Skeletal muscle tissue (tissue), 3 donors: ENCODE measurements at regions not wholly inside any gene's neighbourhood (a gene's known extent, or its start where the extent isn't known, plus 50 kb on each side); places are given as distances from the start of the nearest gene placed in this dataset.

Experiments used
- H3K27ac ChIP-seq: one replicate; pipeline ENCODE4 v1.7.0; 2013; ENCODE audit warnings: mild to moderate bottlenecking, low read depth, low read length, inconsistent platforms
- H3K27me3 ChIP-seq, 3 donors: one replicate each; pipeline ENCODE4 v1.7.0; 2013; ENCODE audit warnings: low read length in 3 of 3; ENCODE audit not compliant: control insufficient read depth in 3 of 3, insufficient read depth in 3 of 3
- H3K36me3 ChIP-seq, 3 donors: one replicate each; pipeline ENCODE4 v1.7.0; 2013; ENCODE audit warnings: low read length in 3 of 3; ENCODE audit not compliant: control insufficient read depth in 3 of 3, insufficient read depth in 3 of 3
- H3K4me1 ChIP-seq, 3 donors: one replicate each; pipeline ENCODE4 v1.7.0; 2013; ENCODE audit warnings: low read length in 3 of 3, mild to moderate bottlenecking in 3 of 3; ENCODE audit not compliant: control insufficient read depth in 3 of 3, insufficient read depth in 3 of 3
- H3K4me3 ChIP-seq, 3 donors: one replicate each; pipeline ENCODE4 v1.7.0; 2013; ENCODE audit warnings: low read length in 3 of 3
- H3K9ac ChIP-seq, 3 donors: one replicate each; pipeline ENCODE4 v1.7.0; 2013; ENCODE audit warnings: low read length in 3 of 3, mild to moderate bottlenecking in 3 of 3, moderate library complexity in 2 of 3, low read depth in 1 of 3
- H3K9me3 ChIP-seq, 3 donors: one replicate each; pipeline ENCODE4 v1.7.0; 2013; ENCODE audit warnings: low read length in 3 of 3; ENCODE audit not compliant: control insufficient read depth in 3 of 3
- donor health status: Osteomylitis.

DNA sequence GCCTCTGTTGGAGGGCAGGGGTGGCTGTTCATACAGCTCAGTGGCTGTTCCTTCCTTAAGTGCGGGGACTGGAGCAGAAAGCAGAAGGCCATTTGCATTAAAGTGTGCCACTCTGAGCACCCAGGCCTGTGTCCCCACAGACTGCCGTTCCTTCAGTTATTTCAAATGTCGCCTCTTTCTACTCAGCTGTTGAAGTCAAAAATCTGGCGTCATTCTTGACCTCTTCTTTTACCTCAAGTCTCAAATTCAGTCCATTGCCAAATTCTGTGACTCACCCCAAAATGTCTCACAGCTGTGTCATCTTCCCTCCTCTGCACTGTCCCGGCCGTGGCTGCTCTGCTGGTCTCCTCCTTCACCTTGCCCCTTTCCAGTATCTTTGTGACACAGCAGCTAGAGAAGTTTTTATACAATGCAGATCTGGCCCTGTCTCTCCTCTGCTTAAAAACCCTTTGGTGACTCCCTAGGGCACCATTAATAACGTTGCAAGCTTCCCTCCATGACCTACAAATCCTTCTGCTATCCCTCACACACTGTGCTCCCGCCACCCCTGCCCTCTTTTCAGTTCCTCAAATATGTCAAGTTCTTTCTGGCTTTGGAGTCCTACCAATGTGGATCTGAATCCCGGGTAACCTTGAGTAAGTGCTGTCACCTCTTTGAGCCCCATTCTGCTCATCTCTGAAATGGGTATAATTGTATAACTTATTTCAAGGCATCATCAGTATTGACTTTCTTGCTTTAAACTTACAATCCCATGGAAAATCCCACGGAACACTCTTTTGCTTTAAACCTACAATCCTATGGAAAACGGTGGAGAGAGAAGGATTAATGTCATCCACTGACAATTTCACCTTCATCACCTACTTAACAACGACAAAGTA lies 98.3 kb upstream of the BOD1 start:
- H3K9ac ChIP-seq: no peak overlapping the region
- peaks cover 3 to 6% (median 4%) of the 10 kb centered on the region in 3 donors for H3K4me1 ChIP-seq
- no peaks in the 10 kb centered on the region for H3K36me3 ChIP-seq
- H3K27ac ChIP-seq: no peak overlapping the region
- H3K27me3 ChIP-seq: no peaks in the 10 kb centered on the region
- H3K9me3 ChIP-seq: no peaks in the 10 kb centered on the region
- H3K4me3 ChIP-seq: no peak overlapping the region

DNA sequence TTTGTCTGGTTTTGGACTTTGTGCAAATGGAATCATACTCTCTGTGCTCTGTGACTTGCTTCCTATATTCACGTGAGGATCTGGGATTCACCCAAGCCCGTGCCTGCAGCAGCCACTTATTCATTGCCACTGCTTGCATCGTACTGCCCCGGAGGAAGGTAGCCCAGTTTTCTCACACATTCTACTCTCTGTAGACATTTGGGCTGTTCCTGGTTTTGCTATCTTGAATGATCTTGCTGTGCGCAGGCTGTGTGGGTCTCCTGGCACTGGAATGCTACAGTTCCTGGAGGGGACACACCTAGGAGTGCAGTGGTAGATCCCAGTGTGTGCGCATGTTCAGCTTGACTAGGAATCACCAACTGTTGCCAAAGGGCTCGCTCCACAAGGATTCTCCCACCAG lies 99.2 kb upstream of the BOD1 start:
- Histone ChIP-seq H3K9ac (no peak overlapping the region), H3K4me1 (peaks cover 3 to 6% (median 4%) of the 10 kb centered on the region in 3 donors), H3K27me3 (no peaks in the 10 kb centered on the region), H3K9me3 (no peaks in the 10 kb centered on the region), H3K36me3 (no peaks in the 10 kb centered on the region), H3K27ac (no peak overlapping the region), H3K4me3 (no peak overlapping the region)

DNA sequence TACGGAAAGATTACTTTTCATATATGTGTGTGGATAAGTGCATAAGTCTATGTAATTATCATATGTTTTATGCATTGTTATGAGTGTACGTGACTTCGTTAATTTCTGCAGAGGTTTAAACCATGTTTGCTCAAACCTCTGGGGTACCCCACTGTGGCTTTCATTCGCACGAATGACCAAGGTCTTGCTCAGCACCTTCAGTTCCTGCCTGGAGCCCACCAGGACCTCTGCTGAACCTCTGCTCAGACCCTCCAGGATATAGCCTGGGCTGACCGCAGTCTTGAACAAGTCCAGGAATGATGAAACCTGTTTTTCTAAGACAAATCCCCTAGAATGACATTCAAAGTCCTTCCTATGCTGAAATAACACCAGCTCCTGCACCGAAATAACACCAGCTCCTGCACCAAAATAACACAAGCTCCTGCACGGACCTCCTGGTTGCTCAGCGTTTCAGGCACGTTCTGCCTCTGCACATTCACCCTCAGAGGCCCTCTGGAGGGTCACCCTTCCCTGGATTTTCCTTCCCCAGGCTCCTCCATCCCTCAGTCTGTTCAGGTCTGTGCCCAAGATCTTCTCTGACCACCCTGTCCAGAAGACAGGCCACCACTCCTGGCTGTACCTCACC lies 99.7 kb upstream of the BOD1 start:
- H3K27ac ChIP-seq: no peak overlapping the region
- no peaks in the 10 kb centered on the region for H3K27me3 ChIP-seq
- no peak overlapping the region for H3K4me3 ChIP-seq

DNA sequence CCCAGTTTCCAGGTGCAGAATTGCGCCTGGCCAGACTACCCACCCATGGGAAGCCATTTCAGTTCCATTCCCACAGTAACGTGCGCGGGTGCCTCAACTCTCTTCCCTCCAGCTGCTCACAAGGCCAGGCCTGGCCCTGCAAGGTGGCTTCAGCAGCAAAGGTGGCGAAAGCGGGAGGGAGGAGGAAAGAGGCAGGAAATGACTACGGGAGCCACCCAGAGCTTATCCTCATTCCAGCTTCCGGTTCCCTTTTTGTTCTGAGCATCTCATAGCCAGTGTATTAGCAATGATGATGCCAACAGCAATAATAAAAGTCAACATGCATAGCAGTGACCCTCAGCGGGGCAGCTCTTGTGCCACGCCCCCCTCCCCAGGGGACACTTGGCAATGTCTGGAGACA lies 101.5 kb upstream of the BOD1 start:
- Histone ChIP-seq H3K27me3 (peaks cover 0 to 3% (median 0%) of the 10 kb centered on the region in 3 donors), H3K36me3 (no peaks in the 10 kb centered on the region), H3K9me3 (no peaks in the 10 kb centered on the region), H3K9ac (no peak overlapping the region), H3K4me3 (no peak overlapping the region), H3K4me1 (peaks cover 3 to 6% (median 4%) of the 10 kb centered on the region in 3 donors), H3K27ac (no peak overlapping the region)

More for the DNA sequence above, 99.7 kb upstream of the BOD1 start:
- Histone ChIP-seq H3K36me3 (no peaks in the 10 kb centered on the region), H3K4me1 (peaks cover 3 to 6% (median 4%) of the 10 kb centered on the region in 3 donors), H3K9me3 (no peaks in the 10 kb centered on the region), H3K9ac (no peak overlapping the region)

DNA sequence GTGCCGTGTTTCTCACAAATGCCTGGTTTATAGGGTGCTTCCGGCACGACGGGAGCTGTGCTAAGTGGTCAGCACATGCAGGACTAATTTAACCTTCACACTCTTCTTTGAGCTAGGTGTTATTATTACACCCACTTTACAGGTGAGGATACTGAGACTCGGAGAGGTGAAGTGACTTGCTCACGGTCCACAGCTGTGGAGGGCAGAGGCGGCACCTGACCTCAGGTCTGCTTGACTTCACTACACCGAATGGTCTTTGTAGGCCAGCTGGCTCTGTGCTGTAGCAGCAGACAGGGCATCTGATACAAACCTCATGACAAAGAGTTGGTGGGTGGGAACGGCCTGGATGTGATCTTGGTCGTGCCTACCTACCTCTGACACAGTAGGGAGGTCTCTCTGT lies 102.0 kb upstream of the BOD1 start:
- peaks cover 0 to 3% (median 0%) of the 10 kb centered on the region in 3 donors for H3K27me3 ChIP-seq
- H3K9ac ChIP-seq: no peak overlapping the region
- no peaks in the 10 kb centered on the region for H3K36me3 ChIP-seq
- no peak overlapping the region for H3K27ac ChIP-seq
- H3K4me3 ChIP-seq: no peak overlapping the region
- H3K9me3 ChIP-seq: no peaks in the 10 kb centered on the region
- peaks cover 3 to 6% (median 4%) of the 10 kb centered on the region in 3 donors for H3K4me1 ChIP-seq

DNA sequence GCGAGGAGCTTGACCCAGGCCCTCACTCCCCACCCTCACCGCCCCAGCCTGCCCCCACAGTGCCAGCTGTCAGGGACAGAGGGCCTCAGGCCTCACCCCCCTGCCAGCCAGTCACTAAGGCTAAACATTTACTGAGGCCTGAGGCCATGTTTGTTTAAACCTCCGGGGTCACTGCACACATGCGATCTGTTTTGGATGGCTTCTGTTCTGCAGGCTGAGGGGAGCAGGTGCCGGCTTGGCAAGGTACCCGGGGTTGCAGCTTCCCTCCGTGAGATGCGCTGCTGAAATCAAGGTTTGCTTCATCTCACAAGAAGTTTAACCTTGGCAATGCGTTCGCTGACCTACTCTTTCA lies 103.3 kb upstream of the BOD1 start:
- H3K27me3 ChIP-seq: peaks cover 0 to 3% (median 0%) of the 10 kb centered on the region in 3 donors
- peaks cover 0 to under 1% (median 0%) of the 10 kb centered on the region in 3 donors for H3K4me1 ChIP-seq
- no peak overlapping the region for H3K9ac ChIP-seq
- H3K9me3 ChIP-seq: no peaks in the 10 kb centered on the region
- H3K4me3 ChIP-seq: no peak overlapping the region
- H3K36me3 ChIP-seq: no peaks in the 10 kb centered on the region
- no peak overlapping the region for H3K27ac ChIP-seq

DNA sequence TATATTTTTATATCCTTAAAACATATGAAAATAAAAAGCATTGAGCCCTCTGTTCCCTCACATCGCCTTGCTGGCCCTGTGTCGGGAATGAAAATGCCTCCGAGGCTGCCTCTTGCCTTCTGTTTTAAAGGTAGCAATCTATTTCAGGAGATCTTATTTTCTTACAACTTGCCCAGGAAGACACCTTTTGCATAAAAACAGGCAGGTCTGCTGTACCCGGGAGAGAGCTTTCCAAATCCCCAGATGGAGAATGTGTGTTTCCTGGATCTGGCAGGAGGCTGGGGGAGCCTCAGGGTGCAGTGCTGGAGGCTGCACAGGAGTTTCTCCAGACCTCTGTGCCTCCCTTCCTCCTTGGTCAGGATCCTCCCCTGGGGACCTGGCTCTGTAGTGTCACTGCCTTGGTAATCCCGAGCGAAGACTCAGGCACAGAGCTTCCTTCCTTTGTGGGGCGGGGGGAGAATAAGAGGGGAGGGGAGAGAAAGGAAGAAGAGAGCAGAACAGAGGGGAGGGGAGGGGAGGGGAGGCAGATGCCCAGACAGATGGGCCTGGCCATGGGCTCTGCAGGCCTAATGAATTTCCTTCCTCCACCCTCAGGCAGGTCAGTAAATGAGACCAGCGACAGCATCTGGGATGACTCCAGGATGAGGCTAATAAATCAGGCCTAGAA lies 104.0 kb upstream of the BOD1 start:
- Histone ChIP-seq H3K4me3 (no peak overlapping the region), H3K36me3 (no peaks in the 10 kb centered on the region), H3K27ac (no peak overlapping the region), H3K27me3 (peaks cover 0 to 3% (median 0%) of the 10 kb centered on the region in 3 donors), H3K9me3 (no peaks in the 10 kb centered on the region), H3K9ac (no peak overlapping the region), H3K4me1 (no peaks in the 10 kb centered on the region)

DNA sequence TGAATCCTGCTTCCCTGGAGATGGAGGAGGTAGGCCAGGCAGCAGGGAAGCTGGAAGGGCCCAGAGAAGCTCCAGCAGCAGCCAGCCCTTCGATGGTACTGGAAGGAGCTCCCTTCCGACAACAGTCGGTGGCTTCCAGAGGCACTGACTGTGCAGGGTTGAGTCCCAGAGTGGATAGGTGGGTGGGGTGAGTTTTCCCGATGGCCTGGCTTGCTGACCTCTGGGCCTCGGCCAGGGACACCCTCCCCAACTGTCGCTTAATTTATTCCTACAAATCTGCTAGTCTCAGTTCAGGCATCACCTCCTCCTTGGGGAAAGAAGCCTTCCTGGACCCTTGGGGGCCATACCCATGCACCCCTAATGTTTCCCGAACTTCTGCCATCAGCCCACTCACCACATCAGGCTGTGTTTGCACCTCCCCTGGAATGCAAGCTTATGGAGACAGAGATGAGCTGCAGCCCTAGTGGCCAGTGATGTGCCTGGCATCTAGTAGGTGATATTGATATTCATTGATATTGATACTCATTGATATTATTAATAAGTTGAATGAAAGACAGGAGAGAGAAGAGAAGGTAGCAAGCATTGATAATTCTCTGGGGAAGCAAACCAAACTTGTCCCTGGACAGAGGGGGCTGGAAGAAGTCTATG lies 104.6 kb upstream of the BOD1 start:
- Histone ChIP-seq H3K27me3 (peaks cover 0 to 3% (median 0%) of the 10 kb centered on the region in 3 donors), H3K4me3 (no peak overlapping the region), H3K9me3 (peaks cover 0 to 2% (median 1%) of the 10 kb centered on the region in 3 donors)

DNA sequence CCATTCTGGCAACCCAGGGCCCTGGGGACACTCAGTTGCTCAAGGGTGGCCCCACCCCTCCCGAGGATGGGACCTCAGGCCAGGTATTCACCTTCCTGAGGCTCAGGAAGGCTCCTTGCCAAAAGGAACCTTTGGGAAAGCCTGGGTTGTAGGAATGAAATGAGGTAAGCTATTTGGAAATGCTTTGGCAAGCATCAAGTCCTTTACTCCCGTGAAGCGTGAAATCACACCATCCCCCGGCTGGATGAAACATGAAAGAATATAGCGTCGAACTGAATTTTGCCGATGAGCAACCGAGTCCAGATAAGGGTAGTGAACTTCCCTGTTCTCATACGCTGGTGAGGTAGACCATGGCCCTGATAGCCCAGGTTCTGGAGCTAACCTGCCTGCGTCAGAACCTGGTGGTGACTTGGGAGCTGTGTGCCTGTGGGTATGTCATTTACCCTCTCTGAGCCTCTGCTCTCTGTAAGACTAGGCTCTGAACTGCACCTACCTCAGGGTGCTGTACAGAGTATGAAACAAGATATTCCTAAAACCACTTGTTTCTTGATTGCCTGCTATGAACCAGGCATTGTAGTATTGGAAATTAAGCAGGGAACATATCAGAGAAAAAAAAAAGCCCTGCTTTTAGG lies 105.3 kb upstream of the BOD1 start:
- Histone ChIP-seq H3K9me3 (peaks cover 0 to 2% (median 1%) of the 10 kb centered on the region in 3 donors), H3K4me1 (no peaks in the 10 kb centered on the region), H3K27ac (no peak overlapping the region), H3K36me3 (no peaks in the 10 kb centered on the region), H3K9ac (no peak overlapping the region), H3K27me3 (peaks cover 0 to 3% (median 0%) of the 10 kb centered on the region in 3 donors), H3K4me3 (no peak overlapping the region)

More for the DNA sequence above, 104.6 kb upstream of the BOD1 start:
- no peak overlapping the region for H3K9ac ChIP-seq
- no peaks in the 10 kb centered on the region for H3K36me3 ChIP-seq
- H3K27ac ChIP-seq: no peak overlapping the region
- H3K4me1 ChIP-seq: no peaks in the 10 kb centered on the region
